ENCODE measurements at regions not wholly inside any gene's neighbourhood (a gene's known extent, or its start where the extent isn't known, plus 50 kb on each side); places are given as distances from the start of the nearest gene placed in this dataset.
"Not testable (repeated sequence)": the region's sequence is repeated elsewhere in the genome, so short reads cannot be mapped to it uniquely, and the experiment has no call there.

DNA sequence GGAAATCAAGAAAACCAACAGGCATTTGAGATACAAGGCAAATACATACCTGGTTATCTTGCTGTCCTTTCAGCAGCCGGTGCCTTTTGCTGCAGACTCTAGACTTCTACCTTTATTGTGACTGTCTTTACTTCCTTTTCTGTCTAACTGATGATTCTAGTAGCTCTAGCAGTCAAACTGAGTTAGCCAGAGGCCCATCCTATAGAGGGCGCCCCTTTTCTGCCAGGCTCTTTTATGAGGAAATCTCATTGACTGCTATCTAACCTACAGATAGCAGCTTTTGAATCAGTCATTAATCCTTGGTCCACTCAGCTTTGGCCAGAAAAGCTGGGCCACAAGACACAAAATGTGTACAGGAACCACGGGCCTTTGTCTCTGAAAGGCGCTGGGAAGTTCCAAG lies 87.5 kb upstream of the WSB1 start (continued):
- TF ChIP-seq, protein P1, sequence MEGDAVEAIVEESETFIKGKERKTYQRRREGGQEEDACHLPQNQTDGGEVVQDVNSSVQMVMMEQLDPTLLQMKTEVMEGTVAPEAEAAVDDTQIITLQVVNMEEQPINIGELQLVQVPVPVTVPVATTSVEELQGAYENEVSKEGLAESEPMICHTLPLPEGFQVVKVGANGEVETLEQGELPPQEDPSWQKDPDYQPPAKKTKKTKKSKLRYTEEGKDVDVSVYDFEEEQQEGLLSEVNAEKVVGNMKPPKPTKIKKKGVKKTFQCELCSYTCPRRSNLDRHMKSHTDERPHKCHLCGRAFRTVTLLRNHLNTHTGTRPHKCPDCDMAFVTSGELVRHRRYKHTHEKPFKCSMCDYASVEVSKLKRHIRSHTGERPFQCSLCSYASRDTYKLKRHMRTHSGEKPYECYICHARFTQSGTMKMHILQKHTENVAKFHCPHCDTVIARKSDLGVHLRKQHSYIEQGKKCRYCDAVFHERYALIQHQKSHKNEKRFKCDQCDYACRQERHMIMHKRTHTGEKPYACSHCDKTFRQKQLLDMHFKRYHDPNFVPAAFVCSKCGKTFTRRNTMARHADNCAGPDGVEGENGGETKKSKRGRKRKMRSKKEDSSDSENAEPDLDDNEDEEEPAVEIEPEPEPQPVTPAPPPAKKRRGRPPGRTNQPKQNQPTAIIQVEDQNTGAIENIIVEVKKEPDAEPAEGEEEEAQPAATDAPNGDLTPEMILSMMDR (IDR thresholded peaks at IDR 0.05 in 2 of 3, conservative IDR thresholded peaks at IDR 0.05 in 1 of 3; ENCODE audit: insufficient read depth in 2 of 3, low read depth in 1 of 3, low read length in 3 of 3): peak; percentile 25 to 57 (median 53); a peak in 5 of 6 replicates

DNA sequence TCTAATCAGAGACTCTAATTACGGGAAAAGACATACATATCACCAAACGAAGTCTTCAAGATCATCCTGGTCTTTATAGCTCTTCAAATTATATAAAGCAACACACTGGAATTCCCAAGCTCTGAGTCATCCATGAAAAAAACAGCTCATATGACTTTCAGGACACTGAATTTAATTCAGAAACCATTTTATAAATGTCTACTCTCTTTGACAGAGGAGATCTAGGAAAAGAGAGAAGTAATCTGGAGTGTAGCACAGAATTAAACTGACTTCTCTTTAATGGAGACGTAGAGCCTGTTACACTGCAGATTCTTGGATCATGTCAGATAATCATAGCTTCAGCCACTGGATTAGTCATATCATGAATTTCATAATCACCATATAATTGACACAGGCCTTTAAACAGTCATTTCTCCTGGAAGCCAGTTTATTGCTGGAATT lies 86.8 kb upstream of the WSB1 start:
- no peak for ATAC-seq
- TF ChIP-seq IRF2 (CRISPR knock-in tag; IDR thresholded peaks at IDR 0.05) (no peak), FOSL1 (tag; conservative IDR thresholded peaks at IDR 0.05) (peak; percentile 57), HMGN3 (IDR thresholded peaks at IDR 0.05; ENCODE audit: borderline replicate concordance, extremely low read depth, insufficient read length, low read depth, low read length) (no peak)
- TF ChIP-seq, protein P2, sequence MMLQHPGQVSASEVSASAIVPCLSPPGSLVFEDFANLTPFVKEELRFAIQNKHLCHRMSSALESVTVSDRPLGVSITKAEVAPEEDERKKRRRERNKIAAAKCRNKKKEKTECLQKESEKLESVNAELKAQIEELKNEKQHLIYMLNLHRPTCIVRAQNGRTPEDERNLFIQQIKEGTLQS (IDR thresholded peaks at IDR 0.05): peak; percentile 27; the same call in 1 of the 2 replicates
- TF ChIP-seq, protein P2 (CRISPR knock-in tag; conservative IDR thresholded peaks at IDR 0.05): no peak
- H3K4me3 ChIP-seq: no peak overlapping the region

GRCh38 chr17:27208370-27208769 lies 85.5 kb upstream of the WSB1 start:
- POLR2A ChIA-PET; DNase-seq (ENCODE audit: extremely low read depth in 1 of 4, low spot score in 3 of 4); H3K4me1 ChIP-seq (replicated peaks in 1 of 2; ENCODE audit: control insufficient read depth in 2 of 2, insufficient read depth in 2 of 2, low read length in 2 of 2); H2AFZ ChIP-seq (ENCODE audit: low read depth, low read length); H3K4me2 ChIP-seq (ENCODE audit: insufficient read depth, low read length); H3K27ac ChIP-seq (ENCODE audit: extremely low read depth, low read depth, low read length); CTCF ChIA-PET (ENCODE audit: low intra/inter-chr PET ratio); H3K9me1 ChIP-seq (ENCODE audit: control insufficient read depth, insufficient read depth, low read length); H4K20me1 ChIP-seq (replicated peaks; ENCODE audit: control insufficient read depth, insufficient read depth, low read length); H3K36me3 ChIP-seq (ENCODE audit: control insufficient read depth, insufficient read depth, low read length); BruUV-seq (replicated peaks); H3K9ac ChIP-seq (ENCODE audit: insufficient read depth in 1 of 2, low read depth in 2 of 2, low read length in 2 of 2); FAIRE-seq; ATAC-seq; H3K4me3 ChIP-seq; H3K79me2 ChIP-seq (ENCODE audit: control insufficient read depth, insufficient read depth, low read length); H3K27me3 ChIP-seq (ENCODE audit: control insufficient read depth in 2 of 2, insufficient read depth in 2 of 2, low read length in 2 of 2); in situ Hi-C loops (cut with MboI); intact Hi-C loops (cut with micrococcal nuclease); H3K9me3 ChIP-seq (replicated peaks; ENCODE audit: control insufficient read depth, insufficient read depth, low read depth, low read length): not testable (repeated sequence)

More for the DNA sequence above, 86.8 kb upstream of the WSB1 start:
- Histone ChIP-seq H3K4me2 (ENCODE audit: insufficient read depth, low read length) (no peak overlapping the region), H3K27ac (ENCODE audit: extremely low read depth, low read depth, low read length) (no peak overlapping the region), H3K4me1 (replicated peaks in 1 of 2; ENCODE audit: control insufficient read depth in 2 of 2, insufficient read depth in 2 of 2, low read length in 2 of 2) (no peaks in the 10 kb centered on the region), H3K9me1 (ENCODE audit: control insufficient read depth, insufficient read depth, low read length) (no peaks in the 10 kb centered on the region), H3K36me3 (ENCODE audit: control insufficient read depth, insufficient read depth, low read length) (no peaks in the 10 kb centered on the region), H3K9ac (ENCODE audit: insufficient read depth in 1 of 2, low read depth in 2 of 2, low read length in 2 of 2) (no peak overlapping the region), H2AFZ (ENCODE audit: low read depth, low read length) (no peak overlapping the region), H3K27me3 (ENCODE audit: control insufficient read depth in 2 of 2, insufficient read depth in 2 of 2, low read length in 2 of 2) (no peaks in the 10 kb centered on the region), H4K20me1 (replicated peaks; ENCODE audit: control insufficient read depth, insufficient read depth, low read length) (no peaks in the 10 kb centered on the region), H3K79me2 (ENCODE audit: control insufficient read depth, insufficient read depth, low read length) (no peaks in the 10 kb centered on the region), H3K9me3 (replicated peaks; ENCODE audit: control insufficient read depth, insufficient read depth, low read depth, low read length) (no peaks in the 10 kb centered on the region)
- DNase-seq (ENCODE audit: extremely low read depth in 1 of 4, low spot score in 3 of 4): no peak
- ChIA-PET CTCF (ENCODE audit: low intra/inter-chr PET ratio) (no interaction called here), POLR2A (interaction anchor here (0.6 kb wide), 2 partner anchors 14 to 45 kb away, joined by 3 read pairs; no protein-coding TSS in a partner anchor)
- no peak for FAIRE-seq
- no TSS peak for BruUV-seq (replicated peaks)
- 2% methylated on average over 3 of the region's 3 CpGs for WGBS (ENCODE audit: insufficient coverage, low coverage, missing lambda C conversion rate)
- intact Hi-C loops (cut with micrococcal nuclease): no loop called here
- in situ Hi-C loops (cut with MboI): no loop called here

Measured in K562 (cell line).